ENCODE measurements at regions not wholly inside any gene's neighbourhood (a gene's known extent, or its start where the extent isn't known, plus 50 kb on each side); places are given as distances from the start of the nearest gene placed in this dataset.

GRCh38 chr12:124489915-124490583, 77.4 kb downstream of the NCOR2 start:
- TF ChIP-seq CTCF (IDR thresholded peaks at IDR 0.05), result no peak
- TF ChIP-seq POLR2A (IDR thresholded peaks at IDR 0.05), result no peak
